Mesendoderm (in vitro differentiated cells): ENCODE measurements at regions not wholly inside any gene's neighbourhood (a gene's known extent, or its start where the extent isn't known, plus 50 kb on each side); places are given as distances from the start of the nearest gene placed in this dataset.

Experiments used
- DNase-seq: peaks from one replicate; pipeline ENCODE4 v3.0.0; 2013
- H2AK5ac ChIP-seq: 2 replicates; pipeline ENCODE4 v1.6.1; 2013; ENCODE audit warnings: low read length, inconsistent platforms
- H2BK120ac ChIP-seq: 2 replicates; pipeline ENCODE4 v1.6.1; 2013; ENCODE audit warnings: low read depth, mild to moderate bottlenecking, low read length, moderate library complexity, mixed read lengths
- H2BK15ac ChIP-seq: replicated peaks from 2 replicates; pipeline ENCODE4 v1.6.1; 2013; ENCODE audit warnings: low read depth, mild to moderate bottlenecking, moderate library complexity
- H2BK5ac ChIP-seq: 2 replicates; pipeline ENCODE4 v1.6.1; 2013; ENCODE audit warnings: low read length, inconsistent platforms
- H3K18ac ChIP-seq: 2 replicates; pipeline ENCODE4 v1.6.1; 2013; ENCODE audit warnings: mild to moderate bottlenecking, low read length, mixed read lengths
- H3K23ac ChIP-seq: one replicate; pipeline ENCODE4 v1.6.1; 2013; ENCODE audit warnings: low read length
- H3K27ac ChIP-seq: 2 replicates; pipeline ENCODE4 v1.5.1; 2013; ENCODE audit warnings: low read depth, mild to moderate bottlenecking, inconsistent platforms, low read length, moderate library complexity
- H3K27me3 ChIP-seq: 2 replicates; pipeline ENCODE4 v1.6.1; 2013; ENCODE audit warnings: low read length, control low read depth, mild to moderate bottlenecking, inconsistent platforms; ENCODE audit not compliant: insufficient read depth, poor library complexity
- H3K36me3 ChIP-seq: 2 replicates; pipeline ENCODE4 v1.6.1; 2013; ENCODE audit warnings: low read length, inconsistent platforms; ENCODE audit not compliant: control insufficient read depth, insufficient read depth
- H3K4ac ChIP-seq: one replicate; pipeline ENCODE4 v1.6.1; 2013; ENCODE audit warnings: low read depth, mild to moderate bottlenecking, low read length, moderate library complexity
- H3K4me1 ChIP-seq: 2 replicates; pipeline ENCODE4 v1.6.1; 2013; ENCODE audit warnings: low read depth, low read length, inconsistent platforms; ENCODE audit not compliant: control insufficient read depth
- H3K4me2 ChIP-seq: 2 replicates; pipeline ENCODE4 v1.6.1; 2013; ENCODE audit warnings: low read length
- H3K4me3 ChIP-seq: 2 replicates; pipeline ENCODE4 v1.5.1; 2013; ENCODE audit warnings: mild to moderate bottlenecking, low read length
- H3K56ac ChIP-seq: one replicate; pipeline ENCODE4 v1.6.1; 2013; ENCODE audit warnings: low read length
- H3K79me1 ChIP-seq: 2 replicates; pipeline ENCODE4 v1.6.1; 2013; ENCODE audit warnings: low read length, inconsistent platforms
- H3K79me2 ChIP-seq: 2 replicates; pipeline ENCODE4 v1.6.1; 2013; ENCODE audit warnings: mild to moderate bottlenecking, low read length; ENCODE audit not compliant: control insufficient read depth, insufficient read depth
- H3K9ac ChIP-seq: 2 replicates; pipeline ENCODE4 v1.6.1; 2013; ENCODE audit warnings: low read length, inconsistent platforms
- H4K5ac ChIP-seq: one replicate; pipeline ENCODE4 v1.6.1; 2013; ENCODE audit warnings: low read length
- H4K8ac ChIP-seq: one replicate; pipeline ENCODE4 v1.6.1; 2013; ENCODE audit warnings: low read depth, mild to moderate bottlenecking, control low read depth, low read length, moderate library complexity
- WGBS: extraction: QIAGEN DNeasy Blood & Tissue Kit; methylation state at CpG from one replicate; pipeline ENCODE4 v1.1.7; 2013; ENCODE audit warnings: low lambda C conversion rate, missing lambda C conversion rate; ENCODE audit not compliant: insufficient coverage; ENCODE audit errors: extremely low coverage; 5-methylcytosine and 5-hydroxymethylcytosine counted together

DNA sequence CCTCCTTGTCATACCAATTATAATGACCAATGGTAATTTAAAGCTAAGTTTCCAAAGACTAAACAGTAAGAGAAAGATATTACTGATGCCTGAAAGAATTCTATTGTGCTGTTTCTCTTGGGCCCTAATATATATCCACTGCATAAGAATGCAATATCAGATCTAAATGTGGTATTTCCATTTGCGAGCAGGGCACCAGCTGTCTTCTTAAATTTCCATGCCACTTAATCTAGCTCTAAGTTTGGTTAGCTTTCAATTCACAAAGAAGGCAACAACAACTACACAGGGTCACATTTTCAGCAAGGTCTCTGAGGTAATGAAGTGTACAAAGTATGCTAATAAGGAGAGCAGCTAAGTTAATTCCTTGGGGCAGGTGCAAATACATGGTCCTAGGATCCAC lies 315.7 kb downstream of the GPR37 start:
- no peaks in the 10 kb centered on the region for H3K36me3 ChIP-seq
- H4K5ac ChIP-seq = no peak overlapping the region
- H3K27ac ChIP-seq = no peak overlapping the region
- no peak overlapping the region for H3K56ac ChIP-seq
- no peaks in the 10 kb centered on the region for H3K79me2 ChIP-seq
- DNase-seq = no peak
- no peak overlapping the region for H3K4me3 ChIP-seq
- H2AK5ac ChIP-seq = no peak overlapping the region
- H3K18ac ChIP-seq = no peak overlapping the region
- H3K4ac ChIP-seq = no peak overlapping the region
- H4K8ac ChIP-seq = no peak overlapping the region
- WGBS = no CpG with 5 or more reads among the region's 1 CpG
- no peaks in the 10 kb centered on the region for H3K79me1 ChIP-seq
- H2BK5ac ChIP-seq = no peak overlapping the region
- H2BK15ac ChIP-seq = no peak overlapping the region
- H3K27me3 ChIP-seq = no peaks in the 10 kb centered on the region
- H3K4me1 ChIP-seq = no peaks in the 10 kb centered on the region
- no peak overlapping the region for H2BK120ac ChIP-seq
- no peak overlapping the region for H3K9ac ChIP-seq
- H3K4me2 ChIP-seq = no peak overlapping the region
- no peak overlapping the region for H3K23ac ChIP-seq

DNA sequence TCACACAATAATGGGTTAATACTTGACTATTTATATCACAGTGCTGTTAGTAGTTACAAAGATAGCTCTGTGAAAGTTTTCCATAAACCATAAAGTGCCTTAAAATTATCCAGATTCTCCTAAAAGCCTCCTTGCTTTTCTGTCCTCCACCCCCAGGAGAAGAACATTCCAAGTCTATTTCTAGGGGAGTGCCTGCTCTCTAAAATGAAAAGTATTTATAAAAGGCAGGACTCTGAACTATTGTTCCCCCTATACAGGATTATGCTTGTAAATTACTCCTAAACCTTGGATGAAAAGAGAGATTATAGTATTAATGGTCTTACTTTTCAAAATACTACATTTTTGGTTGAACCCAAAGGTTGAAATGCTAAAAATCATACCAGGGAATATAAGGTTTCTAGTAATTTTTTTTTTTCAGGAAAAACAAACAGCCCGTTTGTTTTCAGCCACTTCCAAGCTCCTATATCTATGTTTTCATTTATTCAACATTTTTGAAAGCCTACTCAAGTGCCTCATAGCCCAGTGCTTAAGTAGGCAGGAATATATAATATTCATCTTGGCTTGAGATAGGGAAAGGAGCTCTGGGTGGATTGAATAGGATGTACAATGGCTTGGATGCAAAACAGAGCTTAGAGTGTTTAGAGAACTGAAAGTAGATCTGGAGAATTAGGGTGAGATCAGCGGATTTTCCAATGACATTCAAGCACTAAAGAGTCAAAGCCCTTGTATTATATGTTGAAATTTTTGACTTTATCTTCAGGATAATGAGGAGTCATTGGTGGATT lies 320.7 kb downstream of the GPR37 start:
- no peak overlapping the region for H3K4ac ChIP-seq
- no peak overlapping the region for H2BK15ac ChIP-seq
- H3K9ac ChIP-seq = no peak overlapping the region
- DNase-seq = no peak
- no peak overlapping the region for H3K23ac ChIP-seq
- no peak overlapping the region for H3K18ac ChIP-seq
- no peak overlapping the region for H3K4me2 ChIP-seq
- H3K36me3 ChIP-seq = no peaks in the 10 kb centered on the region
- H3K27ac ChIP-seq = no peak overlapping the region
- H2BK5ac ChIP-seq = no peak overlapping the region
- H3K27me3 ChIP-seq = no peaks in the 10 kb centered on the region
- no peak overlapping the region for H2BK120ac ChIP-seq
- H3K56ac ChIP-seq = no peak overlapping the region
- H4K5ac ChIP-seq = no peak overlapping the region
- no peaks in the 10 kb centered on the region for H3K4me1 ChIP-seq
- no peaks in the 10 kb centered on the region for H3K79me2 ChIP-seq
- no peak overlapping the region for H2AK5ac ChIP-seq
- WGBS = no CpG with 5 or more reads among the region's 2 CpGs
- H3K4me3 ChIP-seq = no peak overlapping the region
- no peaks in the 10 kb centered on the region for H3K79me1 ChIP-seq
- no peak overlapping the region for H4K8ac ChIP-seq

DNA sequence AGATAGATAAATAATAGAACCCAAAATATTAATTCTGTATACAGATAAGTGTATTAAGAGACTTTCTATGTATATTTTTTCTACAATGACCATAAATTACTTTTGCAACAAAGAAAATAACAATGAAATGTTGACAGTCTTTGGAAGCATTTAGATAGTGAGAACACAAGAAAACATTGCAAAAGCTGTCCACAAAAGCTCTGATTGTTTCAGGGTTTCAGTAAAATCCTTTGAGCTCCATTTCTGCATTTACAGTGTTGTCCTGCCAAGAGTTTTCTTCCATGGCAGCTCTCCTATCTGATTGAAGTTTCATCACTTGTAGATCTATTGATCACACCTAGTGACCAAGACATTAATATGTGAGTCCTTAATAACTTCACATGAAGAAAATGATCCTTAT lies 321.8 kb downstream of the GPR37 start:
- H2BK5ac ChIP-seq = no peak overlapping the region
- no peaks in the 10 kb centered on the region for H3K27me3 ChIP-seq
- no peak overlapping the region for H2AK5ac ChIP-seq
- H3K4me2 ChIP-seq = no peak overlapping the region
- no peaks in the 10 kb centered on the region for H3K79me1 ChIP-seq
- H4K8ac ChIP-seq = no peak overlapping the region
- no peak overlapping the region for H3K9ac ChIP-seq
- H3K23ac ChIP-seq = no peak overlapping the region
- no peak overlapping the region for H2BK120ac ChIP-seq
- H3K18ac ChIP-seq = no peak overlapping the region
- H3K4me3 ChIP-seq = no peak overlapping the region
- no peak overlapping the region for H3K4ac ChIP-seq
- no peak overlapping the region for H3K27ac ChIP-seq
- H2BK15ac ChIP-seq = no peak overlapping the region
- H3K36me3 ChIP-seq = no peaks in the 10 kb centered on the region
- no peak for DNase-seq
- H3K4me1 ChIP-seq = no peaks in the 10 kb centered on the region
- H3K79me2 ChIP-seq = no peaks in the 10 kb centered on the region
- H3K56ac ChIP-seq = no peak overlapping the region
- no peak overlapping the region for H4K5ac ChIP-seq

DNA sequence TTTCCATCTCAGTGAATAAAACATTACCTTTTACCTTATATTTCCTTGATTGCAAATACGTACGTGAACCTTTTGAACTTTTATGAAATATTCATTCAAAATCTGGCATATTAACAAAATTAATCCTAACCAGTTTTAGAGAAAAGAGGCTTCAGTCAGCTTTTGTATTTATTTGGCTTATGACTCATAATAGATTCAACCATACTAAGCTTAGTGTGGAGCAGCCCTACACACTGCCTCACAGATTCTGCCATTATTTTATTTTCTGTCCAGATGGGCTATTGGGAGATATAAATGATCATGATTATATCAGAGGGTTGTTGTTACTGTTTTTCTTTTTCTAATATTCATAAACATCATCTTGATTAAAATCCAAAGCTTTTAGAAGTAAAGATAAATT lies 325.5 kb downstream of the GPR37 start:
- no peaks in the 10 kb centered on the region for H3K4me1 ChIP-seq
- no peak overlapping the region for H2BK15ac ChIP-seq
- H3K23ac ChIP-seq = no peak overlapping the region
- no peaks in the 10 kb centered on the region for H3K79me2 ChIP-seq
- no peak overlapping the region for H3K4me2 ChIP-seq
- no CpG with 5 or more reads among the region's 2 CpGs for WGBS
- no peak overlapping the region for H3K4me3 ChIP-seq
- no peaks in the 10 kb centered on the region for H3K27me3 ChIP-seq
- no peak overlapping the region for H3K4ac ChIP-seq
- no peak overlapping the region for H2BK5ac ChIP-seq
- no peak overlapping the region for H3K27ac ChIP-seq
- no peak overlapping the region for H2BK120ac ChIP-seq
- no peak overlapping the region for H3K18ac ChIP-seq
- no peak overlapping the region for H2AK5ac ChIP-seq
- no peak overlapping the region for H4K8ac ChIP-seq
- no peak for DNase-seq
- H3K36me3 ChIP-seq = no peaks in the 10 kb centered on the region
- no peaks in the 10 kb centered on the region for H3K79me1 ChIP-seq
- H3K9ac ChIP-seq = no peak overlapping the region
- H4K5ac ChIP-seq = no peak overlapping the region
- H3K56ac ChIP-seq = no peak overlapping the region

DNA sequence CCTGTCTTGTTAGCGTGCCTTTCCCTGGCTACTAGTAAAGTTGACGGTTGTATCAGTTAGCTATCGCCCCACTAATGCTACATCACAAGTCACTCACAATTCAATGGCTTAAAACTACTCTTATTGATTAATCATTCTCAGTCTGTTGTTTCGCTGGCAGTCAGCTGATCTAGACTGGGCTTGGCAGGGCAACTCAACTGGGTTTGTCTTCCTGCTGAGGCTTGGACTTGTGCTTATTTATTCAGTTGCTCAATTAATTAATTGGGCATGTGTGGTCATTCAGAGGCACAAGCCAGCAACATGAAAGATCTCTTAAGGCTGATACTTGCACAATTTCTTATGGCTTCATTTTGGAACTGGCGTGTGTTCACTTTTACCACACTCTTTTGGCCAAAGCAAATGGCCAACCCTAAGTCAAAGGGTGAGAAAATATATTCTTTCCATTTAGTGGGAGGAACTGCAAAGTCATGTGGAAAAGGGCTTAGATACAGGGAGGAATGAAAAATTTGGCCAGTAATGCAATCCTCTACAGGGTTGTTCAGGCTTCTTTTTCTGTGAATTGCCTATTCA lies 333.5 kb downstream of the GPR37 start:
- H4K8ac ChIP-seq = no peak overlapping the region
- no CpG with 5 or more reads among the region's 5 CpGs for WGBS
- no peak for DNase-seq

DNA sequence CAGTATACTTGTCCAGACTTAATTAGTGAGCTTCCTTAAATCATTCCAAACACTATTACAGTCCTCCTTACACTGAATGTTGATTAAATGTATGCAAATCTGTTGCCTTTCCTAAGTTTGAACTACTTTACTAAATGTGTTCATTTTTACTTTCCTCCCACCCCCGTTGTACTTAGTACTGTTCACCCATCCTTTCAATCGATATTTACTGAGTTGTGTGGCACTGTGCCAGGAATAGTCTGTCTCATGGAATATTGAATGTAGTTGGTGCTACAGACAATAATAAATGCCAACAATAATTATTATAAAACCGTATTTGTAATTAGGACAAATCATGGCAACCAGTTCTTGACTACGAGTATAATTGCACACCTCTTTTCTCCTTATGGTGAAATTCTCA lies 335.7 kb downstream of the GPR37 start:
- Histone ChIP-seq H3K27ac (no peak overlapping the region), H3K79me2 (no peaks in the 10 kb centered on the region), H3K4me1 (no peaks in the 10 kb centered on the region), H4K5ac (no peak overlapping the region), H3K9ac (no peak overlapping the region), H4K8ac (no peak overlapping the region), H3K18ac (no peak overlapping the region), H2AK5ac (no peak overlapping the region), H3K4ac (no peak overlapping the region), H3K56ac (no peak overlapping the region), H3K79me1 (no peaks in the 10 kb centered on the region), H3K27me3 (no peaks in the 10 kb centered on the region), H3K4me3 (no peak overlapping the region), H3K36me3 (no peaks in the 10 kb centered on the region), H3K23ac (no peak overlapping the region), H2BK5ac (no peak overlapping the region), H2BK120ac (no peak overlapping the region), H2BK15ac (no peak overlapping the region), H3K4me2 (no peak overlapping the region)
- no CpG with 5 or more reads among the region's 4 CpGs for WGBS
- DNase-seq = no peak

More for the DNA sequence above, 333.5 kb downstream of the GPR37 start:
- Histone ChIP-seq H2AK5ac (no peak overlapping the region), H2BK15ac (no peak overlapping the region), H3K36me3 (no peaks in the 10 kb centered on the region), H3K4me2 (no peak overlapping the region), H4K5ac (no peak overlapping the region), H3K27ac (no peak overlapping the region), H3K9ac (no peak overlapping the region), H3K27me3 (no peaks in the 10 kb centered on the region), H3K23ac (no peak overlapping the region), H2BK5ac (no peak overlapping the region), H3K4me1 (no peaks in the 10 kb centered on the region), H3K18ac (no peak overlapping the region), H3K79me2 (no peaks in the 10 kb centered on the region), H3K4me3 (no peak overlapping the region), H3K79me1 (no peaks in the 10 kb centered on the region), H3K4ac (no peak overlapping the region), H2BK120ac (no peak overlapping the region), H3K56ac (no peak overlapping the region)
